Ishikawa (cell line): ENCODE measurements at regions not wholly inside any gene's neighbourhood (a gene's known extent, or its start where the extent isn't known, plus 50 kb on each side); places are given as distances from the start of the nearest gene placed in this dataset.

Experiments used
- CEBPB ChIP-seq: IDR thresholded peaks from 2 replicates; pipeline ENCODE4 v1.6.1; 2012
- FOXM1 ChIP-seq: IDR thresholded peaks from 2 replicates; pipeline ENCODE4 v1.6.1; 2012; ENCODE audit warnings: low read depth, borderline replicate concordance
- RAD21 ChIP-seq: IDR thresholded peaks from 2 replicates; pipeline ENCODE4 v1.6.1; 2012; ENCODE audit warnings: low read depth
- TAF1 ChIP-seq: IDR thresholded peaks from 2 replicates; pipeline ENCODE4 v1.6.1; 2012; ENCODE audit warnings: low read depth, mild to moderate bottlenecking
- YY1 ChIP-seq: IDR thresholded peaks from 2 replicates; pipeline ENCODE4 v1.6.1; 2012; ENCODE audit warnings: low read depth
- TF ChIP-seq, protein P1 (sequence below): IDR thresholded peaks from 2 replicates; pipeline ENCODE4 v1.6.1; 2012; ENCODE audit warnings: low read depth, mild to moderate bottlenecking

- no peak for TF ChIP-seq TAF1
- TF ChIP-seq, protein P1, sequence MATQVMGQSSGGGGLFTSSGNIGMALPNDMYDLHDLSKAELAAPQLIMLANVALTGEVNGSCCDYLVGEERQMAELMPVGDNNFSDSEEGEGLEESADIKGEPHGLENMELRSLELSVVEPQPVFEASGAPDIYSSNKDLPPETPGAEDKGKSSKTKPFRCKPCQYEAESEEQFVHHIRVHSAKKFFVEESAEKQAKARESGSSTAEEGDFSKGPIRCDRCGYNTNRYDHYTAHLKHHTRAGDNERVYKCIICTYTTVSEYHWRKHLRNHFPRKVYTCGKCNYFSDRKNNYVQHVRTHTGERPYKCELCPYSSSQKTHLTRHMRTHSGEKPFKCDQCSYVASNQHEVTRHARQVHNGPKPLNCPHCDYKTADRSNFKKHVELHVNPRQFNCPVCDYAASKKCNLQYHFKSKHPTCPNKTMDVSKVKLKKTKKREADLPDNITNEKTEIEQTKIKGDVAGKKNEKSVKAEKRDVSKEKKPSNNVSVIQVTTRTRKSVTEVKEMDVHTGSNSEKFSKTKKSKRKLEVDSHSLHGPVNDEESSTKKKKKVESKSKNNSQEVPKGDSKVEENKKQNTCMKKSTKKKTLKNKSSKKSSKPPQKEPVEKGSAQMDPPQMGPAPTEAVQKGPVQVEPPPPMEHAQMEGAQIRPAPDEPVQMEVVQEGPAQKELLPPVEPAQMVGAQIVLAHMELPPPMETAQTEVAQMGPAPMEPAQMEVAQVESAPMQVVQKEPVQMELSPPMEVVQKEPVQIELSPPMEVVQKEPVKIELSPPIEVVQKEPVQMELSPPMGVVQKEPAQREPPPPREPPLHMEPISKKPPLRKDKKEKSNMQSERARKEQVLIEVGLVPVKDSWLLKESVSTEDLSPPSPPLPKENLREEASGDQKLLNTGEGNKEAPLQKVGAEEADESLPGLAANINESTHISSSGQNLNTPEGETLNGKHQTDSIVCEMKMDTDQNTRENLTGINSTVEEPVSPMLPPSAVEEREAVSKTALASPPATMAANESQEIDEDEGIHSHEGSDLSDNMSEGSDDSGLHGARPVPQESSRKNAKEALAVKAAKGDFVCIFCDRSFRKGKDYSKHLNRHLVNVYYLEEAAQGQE: no peak
- no peak for TF ChIP-seq FOXM1
- TF ChIP-seq YY1: no peak
- no peak for TF ChIP-seq RAD21
- no peak for TF ChIP-seq CEBPB
These were observed 119.2 kb downstream of the AXIN2 start for GRCh38 chr17:65442250-65442649.
